ENCODE measurements at regions not wholly inside any gene's neighbourhood (a gene's known extent, or its start where the extent isn't known, plus 50 kb on each side); places are given as distances from the start of the nearest gene placed in this dataset.

DNA sequence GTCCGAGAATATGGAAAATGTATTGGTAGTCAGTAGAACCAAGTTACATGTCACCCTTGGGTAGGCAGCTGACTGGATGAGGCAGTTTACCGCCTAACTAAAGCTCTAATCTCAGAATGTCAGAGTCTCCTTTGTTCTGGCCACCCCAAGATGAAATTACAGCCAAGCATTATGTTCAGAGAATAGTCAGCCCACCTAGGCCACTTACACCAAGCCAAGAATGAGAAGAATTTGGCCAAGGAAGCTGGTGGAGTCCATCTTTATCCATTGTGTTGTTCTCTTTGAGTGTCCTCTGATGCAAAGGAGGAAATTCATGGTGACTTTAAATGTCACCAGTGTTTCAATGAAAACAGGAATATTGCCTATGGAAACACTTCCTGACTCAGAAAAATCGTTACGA, 275.1 kb upstream of the MAP3K1 start:
- DNase-seq, result no peak

DNA sequence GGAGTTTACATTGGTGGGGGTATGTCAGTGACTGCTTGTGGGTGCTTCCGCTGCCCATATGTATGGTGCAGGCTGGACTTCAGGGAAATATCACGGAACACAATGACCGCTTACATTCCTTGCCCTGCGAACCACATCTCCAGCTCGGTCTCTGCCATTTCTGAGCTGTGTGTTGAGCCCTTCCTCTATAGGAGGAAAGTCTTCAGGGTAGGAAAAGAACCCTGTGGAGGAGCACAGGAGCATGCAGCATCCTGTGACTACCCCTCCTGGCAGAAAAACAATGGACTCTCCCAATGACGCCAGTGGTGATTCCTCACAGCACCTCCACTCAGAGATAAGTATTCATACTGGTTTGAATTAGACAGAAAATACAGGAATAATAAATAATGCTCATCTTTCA, 276.8 kb upstream of the MAP3K1 start:
- DNase-seq, result no peak

DNA sequence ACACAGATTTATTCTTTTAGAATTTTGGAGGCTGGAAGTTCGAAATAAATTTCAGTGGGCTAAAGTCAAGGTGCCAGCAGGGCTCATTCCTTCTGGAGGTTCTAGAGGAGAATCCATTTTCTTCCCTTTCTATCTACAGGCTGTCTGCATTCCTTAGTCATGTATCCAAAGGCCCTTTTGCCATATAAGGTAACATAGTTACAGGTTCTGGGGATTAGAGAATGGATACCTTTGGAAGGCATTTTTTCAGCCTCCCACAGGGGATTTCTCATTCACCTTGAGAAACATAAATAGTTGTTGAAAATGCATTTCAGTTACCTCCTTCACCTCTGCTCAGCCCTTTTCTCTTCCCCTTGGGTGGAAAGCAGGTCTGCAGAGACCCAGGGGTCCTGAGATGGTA, 280.0 kb upstream of the MAP3K1 start:
- no peak for DNase-seq

DNA sequence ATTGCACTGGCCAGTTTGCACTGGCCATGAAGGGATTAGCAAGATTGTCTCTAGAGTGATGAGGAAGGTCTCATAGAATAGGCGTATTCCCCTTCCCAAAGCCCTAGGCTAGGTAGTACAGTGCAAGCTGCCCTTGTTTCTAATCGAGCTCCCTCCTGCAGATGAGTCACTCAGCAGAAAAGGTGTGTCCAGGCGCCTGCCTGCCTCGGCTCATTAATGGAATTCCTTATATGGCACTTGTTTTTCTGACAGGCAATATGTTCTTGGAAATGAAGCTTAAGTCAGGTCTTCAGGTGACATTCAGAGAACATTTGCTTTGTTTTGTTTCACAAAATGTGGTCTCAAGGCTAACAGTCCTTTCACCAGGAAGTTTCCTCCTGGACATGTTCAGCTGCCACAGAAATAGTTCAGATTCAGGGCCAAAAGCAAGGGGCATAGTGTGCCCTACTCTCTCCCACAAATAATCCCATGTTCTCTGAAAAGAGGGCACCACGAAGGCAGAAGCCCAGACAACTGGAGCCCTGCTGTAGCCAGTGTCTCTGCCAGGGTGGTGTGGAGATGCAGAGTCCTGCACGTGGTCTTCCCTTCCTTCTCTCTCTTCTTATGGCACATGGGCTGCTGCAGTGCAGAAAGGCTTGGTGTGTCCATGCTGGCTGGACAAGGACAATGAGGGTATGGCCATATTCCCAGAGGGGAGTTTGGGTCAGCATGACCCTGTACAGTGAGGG, 281.1 kb upstream of the MAP3K1 start:
- DNase-seq, result no peak

DNA sequence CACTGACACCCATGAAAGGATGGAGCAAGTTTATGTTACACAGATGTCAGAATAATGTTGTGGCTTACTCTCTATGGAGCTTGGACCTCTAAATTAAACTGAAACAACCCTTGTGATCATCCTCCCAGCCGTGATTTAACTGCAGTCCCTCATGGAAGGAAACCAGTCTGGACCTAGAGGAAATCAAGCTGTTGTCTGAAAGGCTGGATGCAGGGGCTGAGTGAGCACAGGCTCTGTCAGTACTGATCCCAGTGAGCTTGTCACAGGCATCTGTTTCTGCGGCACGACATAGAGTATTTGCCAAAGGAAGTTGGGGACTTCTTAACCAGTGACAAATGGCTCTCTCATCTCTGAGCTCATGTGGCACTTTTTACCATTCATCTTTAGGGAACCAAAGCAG, 282.9 kb upstream of the MAP3K1 start:
- DNase-seq, result no peak

DNA sequence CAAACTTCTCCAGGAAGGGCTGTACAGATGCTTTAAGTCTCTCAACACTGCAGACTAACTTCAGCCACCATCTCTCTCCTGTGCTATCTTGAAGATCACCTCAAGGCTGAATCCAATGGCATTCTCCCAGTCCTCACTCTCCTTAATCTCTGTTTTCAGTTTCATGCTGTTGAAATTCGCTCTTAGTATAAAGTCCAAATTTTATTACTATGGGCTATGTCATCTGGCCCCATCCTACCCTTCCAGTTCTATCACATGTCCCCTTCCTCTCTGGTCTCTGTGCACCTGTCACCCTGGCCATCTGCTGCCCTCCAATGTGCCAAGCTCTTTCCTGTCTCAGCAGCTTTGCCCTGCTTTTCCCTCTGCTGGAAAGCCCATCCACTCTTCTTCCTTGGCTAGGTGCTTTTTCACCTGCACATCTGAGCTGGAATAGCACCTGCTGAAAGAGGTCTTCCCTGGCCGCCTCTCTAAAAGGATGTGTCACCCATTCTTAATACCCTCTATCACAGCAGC, 284.7 kb upstream of the MAP3K1 start:
- DNase-seq, result no peak

DNA sequence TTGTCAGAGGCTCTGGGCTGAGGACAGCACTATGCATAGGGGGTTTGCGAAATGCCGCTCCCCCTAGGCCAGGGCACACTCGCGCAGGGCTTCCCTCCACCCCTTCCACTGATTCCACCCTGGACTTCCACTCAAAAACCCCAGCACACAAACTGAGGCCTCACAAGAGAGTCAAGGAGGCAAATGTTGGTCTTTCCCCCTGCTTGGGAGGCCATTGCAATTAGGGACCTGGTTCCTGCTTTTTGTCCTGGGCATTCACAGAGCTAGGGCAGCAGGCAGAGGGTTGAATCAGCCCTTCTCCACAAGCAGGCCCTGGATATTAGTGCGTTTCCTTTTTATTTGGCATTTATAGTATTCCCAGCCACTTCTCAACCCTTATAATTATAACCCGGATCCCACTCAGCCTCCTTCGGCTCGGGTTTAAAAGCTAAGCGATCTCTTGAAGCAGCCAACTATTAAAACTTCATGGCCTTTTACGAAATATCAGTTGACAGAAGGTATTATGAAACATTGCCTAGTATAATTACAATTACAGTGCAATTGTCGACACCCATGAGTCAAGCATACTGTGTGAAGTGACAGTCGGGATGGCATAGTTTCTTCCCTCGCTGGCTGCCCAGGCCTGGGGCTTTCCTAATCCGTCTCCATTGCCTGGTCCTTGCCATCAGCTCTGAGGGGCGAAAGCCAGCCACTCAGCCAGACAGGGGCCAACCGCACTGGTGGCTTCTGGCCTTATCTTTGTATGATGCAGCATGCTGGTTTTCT, 285.5 kb upstream of the MAP3K1 start:
- no peak for DNase-seq

DNA sequence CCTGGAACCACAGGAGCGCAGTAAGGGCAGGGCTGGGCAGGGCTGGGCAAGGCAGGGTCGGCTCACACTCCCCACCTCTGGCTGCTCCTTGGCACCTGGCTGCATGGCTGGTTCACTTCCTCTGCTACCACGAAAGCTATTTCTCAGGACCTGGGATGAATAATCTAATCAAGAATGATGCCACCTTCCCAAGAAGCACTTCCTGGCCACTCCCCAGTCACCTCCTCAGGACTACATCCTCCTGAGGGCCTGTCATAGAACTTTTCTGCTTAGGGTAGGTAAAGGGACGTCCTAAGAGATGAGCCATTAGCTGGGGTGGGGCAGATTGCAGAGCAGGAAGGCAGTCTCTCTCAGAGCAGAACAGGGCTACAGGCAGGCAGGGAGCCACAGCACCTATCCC, 288.2 kb upstream of the MAP3K1 start:
- no peak for DNase-seq

DNA sequence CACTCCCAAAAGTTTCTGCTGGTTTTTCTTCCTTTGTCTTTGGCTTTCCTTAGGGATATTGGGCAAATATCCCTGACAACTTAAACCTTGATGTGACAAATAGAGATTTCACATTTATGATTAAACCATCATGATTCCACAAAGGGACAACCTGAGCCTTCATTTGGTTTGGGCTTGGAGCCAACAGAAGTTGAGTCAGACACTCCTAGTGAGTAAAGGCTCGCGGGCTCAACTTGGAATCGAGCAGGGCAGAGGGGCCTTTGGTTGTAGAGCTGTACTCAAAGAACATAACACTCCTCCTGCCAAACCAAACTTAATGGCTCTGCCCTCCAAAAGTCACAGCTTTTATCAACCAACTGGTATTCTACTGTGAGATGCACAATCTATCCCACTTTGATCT, 290.2 kb upstream of the MAP3K1 start:
- DNase-seq, result no peak

DNA sequence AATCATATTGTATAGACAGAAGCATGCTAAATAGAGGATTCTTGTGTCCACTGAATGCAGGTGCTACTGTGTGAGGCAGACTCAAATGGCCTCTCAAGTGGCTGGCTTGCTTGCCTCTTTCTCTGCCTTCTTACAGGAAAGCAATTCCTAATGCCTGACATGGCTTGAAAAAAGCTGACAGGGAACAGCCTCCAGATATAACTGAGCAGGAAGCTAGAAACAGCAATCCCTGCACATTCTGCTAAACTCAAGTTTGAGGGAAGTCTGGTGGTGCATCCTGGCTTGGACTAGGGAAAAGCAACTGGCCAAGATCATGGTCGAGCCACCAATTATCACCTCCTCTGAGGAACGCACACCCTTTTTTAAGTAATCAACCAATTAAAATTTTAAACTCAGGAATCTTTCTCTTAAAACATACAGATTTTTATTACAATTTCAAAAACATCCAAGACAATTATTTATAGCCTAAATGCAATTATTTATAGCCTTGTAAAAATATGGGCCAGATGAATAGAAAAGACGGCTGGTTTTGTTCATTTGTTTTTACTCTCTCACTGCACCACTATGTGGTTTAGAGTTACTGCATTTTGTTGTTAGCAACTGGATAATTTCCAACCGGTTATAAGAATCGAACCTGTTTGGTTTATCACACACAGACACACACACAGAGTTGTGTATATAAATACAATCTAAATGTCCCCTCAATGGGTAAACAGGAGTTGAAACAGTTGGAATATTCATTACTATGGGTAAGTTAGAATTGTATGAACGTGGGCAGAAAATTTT, 290.9 kb upstream of the ANKRD55 start:
- no peak for DNase-seq

DNA sequence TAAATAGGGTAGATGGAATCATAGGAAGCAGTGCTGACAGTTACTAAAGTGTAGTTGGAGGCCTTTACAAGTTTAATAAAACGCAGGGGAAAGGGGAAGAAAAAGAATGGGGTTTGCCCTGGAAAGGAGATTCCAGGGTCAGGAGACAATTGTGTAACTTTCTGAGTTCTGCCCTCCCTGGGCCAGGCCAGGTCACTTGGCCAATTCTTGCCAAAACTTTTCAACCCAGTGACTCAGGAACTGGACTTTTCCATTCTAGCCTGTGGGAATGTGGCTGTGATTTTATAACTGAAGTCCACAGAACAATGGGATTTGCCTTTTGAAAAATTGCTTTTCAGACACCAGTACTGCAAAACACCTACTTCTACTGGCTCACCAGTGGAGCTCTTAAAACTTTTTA, 289.8 kb upstream of the ANKRD55 start:
- no peak for DNase-seq

DNA sequence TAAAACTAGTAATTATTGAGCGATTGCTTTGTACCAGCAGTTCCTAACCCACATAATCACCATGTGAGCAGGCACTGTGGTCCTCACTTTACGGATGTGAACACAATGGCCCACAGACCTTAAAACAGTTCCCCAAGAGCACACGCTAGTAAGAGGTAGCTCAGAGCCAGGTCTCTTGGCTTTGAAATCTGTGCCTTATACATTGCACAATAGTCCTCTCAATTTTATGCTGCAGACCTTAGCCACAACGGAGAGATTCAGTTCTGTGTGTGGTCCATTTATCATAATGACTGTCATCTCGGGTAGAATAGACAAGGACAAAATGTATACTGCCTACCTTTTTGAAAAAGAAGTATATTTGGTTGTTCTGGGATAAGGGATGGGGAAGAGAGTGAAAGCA, 289.0 kb upstream of the ANKRD55 start:
- no peak for DNase-seq

DNA sequence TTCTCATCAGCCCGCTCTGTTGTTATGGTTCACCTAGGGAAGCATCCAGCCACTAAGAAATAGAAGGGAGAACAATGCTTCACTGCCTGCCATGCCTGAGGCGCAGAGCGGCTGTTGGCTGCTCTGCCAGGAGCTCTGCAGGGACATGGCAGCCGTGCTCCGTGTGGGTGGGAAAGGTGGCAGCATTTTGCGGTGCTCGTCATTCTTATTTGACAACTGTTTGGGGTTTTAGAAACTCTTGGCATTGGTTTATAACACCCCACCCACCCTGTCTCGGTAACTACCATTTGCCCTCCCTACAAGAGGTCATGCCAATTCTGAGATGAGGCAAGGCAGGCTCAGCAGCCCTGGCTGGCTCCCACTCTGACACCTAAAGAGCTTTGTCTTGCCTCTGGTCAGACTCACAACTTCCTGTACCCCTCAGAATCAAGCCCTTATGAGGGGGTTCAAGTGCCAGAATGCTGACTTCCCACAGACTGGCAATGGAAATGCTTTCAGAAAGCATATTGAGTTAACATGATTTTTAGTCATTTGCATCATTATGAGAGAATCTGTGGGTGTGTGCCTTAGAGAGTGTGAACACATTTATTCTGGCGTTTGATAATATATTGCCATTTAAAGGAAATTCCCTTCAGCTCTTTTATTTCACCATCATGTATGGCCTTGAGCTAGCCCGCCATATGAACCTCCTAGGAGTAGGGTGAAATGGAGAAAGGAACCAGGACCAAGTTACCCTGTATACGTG, 288.0 kb upstream of the ANKRD55 start:
- DNase-seq, result no peak

DNA sequence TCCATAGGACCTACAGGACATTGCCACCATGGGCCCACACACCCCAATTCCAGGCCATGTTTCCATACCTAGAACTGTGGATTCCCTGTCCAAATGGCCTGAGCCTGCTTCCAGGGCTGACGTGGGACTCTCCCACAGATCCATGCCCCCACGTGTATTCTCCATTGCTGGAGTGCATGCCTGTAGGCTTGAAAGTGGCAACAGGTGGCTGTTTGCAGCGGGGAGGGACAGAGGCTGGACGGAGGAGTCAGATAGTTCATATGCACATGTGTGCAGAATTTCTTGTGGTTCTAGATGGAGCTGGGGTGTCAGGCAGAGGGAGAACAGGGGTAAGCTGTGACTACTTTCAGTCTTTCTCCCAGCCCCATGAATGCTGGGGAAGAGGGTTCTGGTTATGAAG, 285.7 kb upstream of the ANKRD55 start:
- DNase-seq, result no peak

DNA sequence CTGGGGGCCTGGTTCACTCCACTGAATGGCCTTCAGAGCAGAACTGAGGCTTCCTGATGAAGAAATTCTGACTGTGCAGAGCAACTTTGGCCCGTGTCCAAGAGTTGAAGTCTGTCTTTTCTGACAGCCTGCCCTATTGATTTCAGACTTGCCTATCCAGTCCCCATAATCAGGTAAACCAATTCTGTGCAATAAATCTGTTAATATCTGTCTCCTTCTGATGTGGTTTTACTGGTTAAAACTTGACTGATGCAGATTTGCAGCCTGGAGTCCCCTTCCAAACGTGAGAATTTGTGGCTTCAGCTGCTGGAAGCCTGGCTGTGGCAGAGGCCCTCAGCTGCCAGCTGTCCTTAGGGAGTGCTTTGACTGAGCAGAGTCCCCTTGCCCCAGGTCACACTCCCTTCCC, 283.9 kb upstream of the ANKRD55 start:
- DNase-seq, result no peak

DNA sequence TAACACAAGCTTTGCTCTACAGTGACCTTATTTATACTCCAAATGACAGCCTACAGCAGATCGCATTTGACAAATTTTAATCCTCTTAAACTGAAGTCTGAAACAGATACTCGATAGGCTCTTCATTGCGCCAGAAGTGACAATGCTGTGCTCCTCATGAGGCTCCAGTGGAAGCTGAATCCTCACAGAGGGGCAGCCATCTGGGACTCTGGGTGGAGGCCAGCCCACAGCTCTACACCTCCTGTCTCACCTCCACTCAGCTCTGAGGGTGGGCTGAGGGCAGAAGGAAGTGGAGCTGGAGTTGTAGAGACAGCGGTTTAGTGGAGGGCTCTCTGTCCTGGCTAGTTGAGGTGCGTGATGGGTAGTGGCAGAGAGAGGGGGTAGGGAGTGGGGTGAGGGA, 283.3 kb upstream of the ANKRD55 start:
- no peak for DNase-seq

DNA sequence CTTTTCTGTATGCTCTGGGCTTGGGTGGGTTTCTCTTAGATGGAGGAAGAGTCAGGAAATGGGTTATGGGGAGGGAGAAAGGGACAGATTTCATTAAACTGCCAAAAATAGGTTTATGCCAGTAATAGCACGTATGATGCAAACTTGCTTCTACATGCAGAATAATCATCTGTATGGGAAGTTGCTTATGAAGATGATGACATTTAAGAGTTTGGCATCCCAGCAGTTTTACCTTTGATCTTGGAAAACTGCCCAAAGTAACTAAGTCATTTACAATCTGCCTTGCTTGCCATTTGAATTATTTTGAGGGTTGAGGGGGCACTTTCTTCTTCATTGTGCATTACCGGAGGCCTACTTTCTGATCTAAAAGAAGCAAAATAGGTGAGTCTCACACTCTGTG, 282.9 kb upstream of the ANKRD55 start:
- DNase-seq, result no peak

DNA sequence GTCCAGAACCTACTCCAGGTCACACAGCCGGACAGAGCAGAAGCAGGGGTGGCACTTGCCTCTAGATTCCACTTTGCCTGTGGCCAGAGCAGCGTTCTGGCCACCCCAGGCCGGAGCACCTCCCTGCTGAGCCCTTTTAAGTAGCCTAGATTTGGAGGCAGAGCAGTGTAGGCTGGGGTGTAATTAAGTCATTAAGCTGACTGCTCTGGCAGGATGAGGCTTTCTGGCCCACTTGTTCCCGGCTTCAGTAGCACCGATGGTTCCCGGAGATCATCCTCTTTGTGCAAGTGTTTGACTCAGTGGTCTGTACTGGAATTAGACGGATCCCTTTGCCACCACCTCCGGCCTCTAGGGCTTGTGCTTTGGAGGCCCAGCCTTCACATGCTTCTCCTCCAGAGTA, 281.9 kb upstream of the ANKRD55 start:
- DNase-seq, result no peak

DNA sequence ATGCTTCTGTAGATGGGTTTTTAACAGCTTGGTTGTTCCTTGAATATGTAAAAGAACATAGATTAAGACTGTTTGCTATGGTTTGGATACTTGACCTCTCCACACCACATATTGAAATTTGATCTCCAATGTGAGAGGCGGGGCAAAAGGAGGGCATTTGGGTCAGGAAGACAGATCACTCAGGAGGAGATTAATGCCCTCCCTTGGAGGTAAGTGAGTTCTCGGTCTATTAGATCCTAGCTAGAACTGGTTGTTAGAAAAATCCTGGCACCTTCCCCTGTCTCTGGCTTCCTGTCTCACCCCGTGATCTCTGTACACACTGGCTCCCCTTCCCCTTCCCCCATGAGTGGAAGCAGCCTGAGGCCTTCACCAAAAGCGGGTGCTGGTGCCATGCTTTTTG, 281.1 kb upstream of the ANKRD55 start:
- DNase-seq, result no peak

DNA sequence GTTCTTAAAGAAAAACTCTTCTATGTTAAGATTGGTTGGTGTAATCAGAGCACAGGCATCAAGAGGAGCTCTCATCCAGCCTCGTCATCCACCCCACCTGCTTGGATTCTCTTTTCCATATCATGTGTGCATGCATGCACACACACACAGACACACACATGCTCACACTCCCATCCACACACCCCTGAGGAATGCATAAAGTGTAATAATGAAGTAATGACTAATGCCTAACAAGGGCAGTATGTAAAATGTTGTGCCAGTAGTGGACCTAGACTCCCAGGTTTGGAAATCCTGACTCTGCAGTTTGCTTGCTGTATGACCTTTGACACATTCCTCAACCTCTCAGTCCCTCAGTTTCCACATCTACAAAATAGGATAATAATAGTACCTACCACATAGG, 280.0 kb upstream of the ANKRD55 start:
- no peak for DNase-seq

DNA sequence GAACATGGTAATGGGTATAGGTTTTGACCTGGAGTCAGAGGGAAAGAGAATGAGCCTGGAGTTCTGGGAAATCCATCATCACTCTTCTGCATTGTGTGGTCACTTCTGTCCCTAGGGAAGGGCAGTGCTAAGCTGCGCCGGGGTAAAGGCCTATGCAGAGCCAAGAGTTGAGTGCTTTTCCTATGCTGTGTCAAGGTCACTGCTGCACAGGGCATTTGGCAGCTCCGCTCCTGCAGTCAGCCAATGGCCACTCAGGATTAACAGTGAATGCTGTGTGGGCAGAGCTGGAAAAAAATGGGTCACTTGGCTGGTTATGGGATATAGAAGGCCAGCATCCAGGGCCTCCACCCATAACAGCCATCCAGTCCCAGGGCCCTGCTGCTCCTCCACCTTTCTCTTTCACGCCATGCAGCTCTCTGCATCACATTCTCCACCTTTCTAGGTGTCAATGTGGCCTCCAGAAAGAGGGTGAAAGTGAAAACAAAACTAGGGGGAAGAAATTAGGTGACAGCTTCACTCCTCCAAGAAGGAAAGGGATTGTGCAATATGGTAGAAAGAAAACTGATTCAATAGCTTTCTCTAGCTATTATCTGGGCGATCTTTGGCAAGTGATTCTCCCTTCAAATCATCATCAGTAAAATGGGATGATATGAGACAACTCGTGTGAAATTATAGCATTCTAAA, 279.3 kb upstream of the ANKRD55 start:
- DNase-seq, result no peak

DNA sequence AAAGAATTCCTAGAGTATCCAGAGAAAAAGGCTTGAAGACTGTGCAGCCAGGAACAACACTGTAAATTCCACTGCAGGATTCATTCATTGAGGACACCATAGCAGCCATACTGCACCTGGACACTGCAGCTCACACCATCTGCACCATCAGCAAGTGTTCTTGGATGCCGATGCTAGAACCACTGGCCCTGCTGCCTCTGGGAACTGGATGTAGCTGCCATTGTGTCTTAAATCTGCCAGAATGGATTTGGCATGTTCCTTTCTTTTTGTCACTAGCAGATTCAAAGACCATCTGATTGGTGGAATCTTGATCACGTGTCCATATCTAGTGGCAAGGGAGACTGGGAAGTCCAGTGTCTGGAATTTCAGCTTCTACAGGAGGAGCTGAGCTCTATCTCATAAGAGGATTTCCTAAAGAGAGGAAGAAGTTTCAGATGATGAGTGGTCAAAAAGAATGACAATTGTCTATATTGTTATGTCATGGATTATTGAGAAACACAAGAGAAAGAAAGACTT, 278.3 kb upstream of the ANKRD55 start:
- DNase-seq, result no peak
